Calu3 (cell line): ENCODE measurements at regions not wholly inside any gene's neighbourhood (a gene's known extent, or its start where the extent isn't known, plus 50 kb on each side); places are given as distances from the start of the nearest gene placed in this dataset.

Experiments
- BruUV-seq: library from RNA; stranded (reverse); fragments of 400-500 nt; replicated peaks from 2 replicates; lab custom pipeline; 2021; lab: Mats Ljungman, UMichigan
- CTCF ChIA-PET: fragments of 300-600 bp; sonication (Branson Sonifier 250); formaldehyde crosslinking; loops from one replicate; lab custom pipeline; 2022; ENCODE audit warnings: antibody characterized with exemption; lab: Charles Lee
- DNase-seq: peaks from one replicate; pipeline ENCODE4 v3.0.0; 2022
- H3K27ac Mint-ChIP-seq: one replicate; pipeline ENCODE4 v1.8.0; 2022; ENCODE audit warnings: mixed read lengths; ENCODE audit not compliant: unreplicated experiment
- H3K27me3 Mint-ChIP-seq: one replicate; pipeline ENCODE4 v1.8.0; 2022; ENCODE audit warnings: mixed read lengths; ENCODE audit not compliant: unreplicated experiment
- H3K36me3 Mint-ChIP-seq: one replicate; pipeline ENCODE4 v1.8.0; 2022; ENCODE audit warnings: mild to moderate bottlenecking, moderate library complexity, mixed read lengths; ENCODE audit not compliant: insufficient read depth, unreplicated experiment
- H3K4me1 Mint-ChIP-seq: one replicate; pipeline ENCODE4 v1.8.0; 2022; ENCODE audit warnings: mild to moderate bottlenecking, low read depth, mixed read lengths; ENCODE audit not compliant: unreplicated experiment
- H3K4me3 Mint-ChIP-seq: one replicate; pipeline ENCODE4 v1.8.0; 2022; ENCODE audit warnings: mild to moderate bottlenecking, low read depth, moderate library complexity, mixed read lengths; ENCODE audit not compliant: unreplicated experiment
- H3K9me3 Mint-ChIP-seq: one replicate; pipeline ENCODE4 v1.8.0; 2022; ENCODE audit warnings: low read depth, mixed read lengths; ENCODE audit not compliant: unreplicated experiment
- intact Hi-C: fragments of 100-400 bp; cut with micrococcal nuclease; formaldehyde crosslinking; loops from one replicate; pipeline ENCODE4 v1.10.0; 2022; ENCODE audit not compliant: unreplicated experiment
- TF ChIP-seq, protein P1 (sequence below): fragments of 200-600 bp; IDR thresholded peaks from one replicate; pipeline ENCODE4 v1.8.0; 2022; ENCODE audit warnings: antibody characterized with exemption; ENCODE audit not compliant: unreplicated experiment

DNA sequence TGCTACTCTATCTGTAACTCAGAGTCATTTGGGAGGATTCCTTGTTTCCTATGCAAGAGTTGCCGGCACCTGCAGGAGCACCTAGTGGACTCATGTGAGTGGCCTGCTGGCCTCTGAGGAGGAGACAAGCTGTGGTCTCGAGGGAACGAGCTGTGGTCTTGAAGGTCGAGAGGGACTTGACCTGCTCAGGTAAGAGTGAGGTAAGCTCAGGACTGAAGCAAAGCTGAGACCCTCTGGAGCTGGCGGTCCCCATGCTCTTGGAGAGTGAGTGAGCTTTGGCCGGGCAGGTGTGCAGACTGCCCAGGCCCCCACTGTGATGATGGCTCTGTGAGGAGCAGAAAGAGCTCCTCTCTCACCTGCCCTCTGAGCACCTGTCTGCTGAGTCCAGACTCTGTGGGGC is 214.3 kb downstream of the MYLK4 start:
- TF ChIP-seq, protein P1, sequence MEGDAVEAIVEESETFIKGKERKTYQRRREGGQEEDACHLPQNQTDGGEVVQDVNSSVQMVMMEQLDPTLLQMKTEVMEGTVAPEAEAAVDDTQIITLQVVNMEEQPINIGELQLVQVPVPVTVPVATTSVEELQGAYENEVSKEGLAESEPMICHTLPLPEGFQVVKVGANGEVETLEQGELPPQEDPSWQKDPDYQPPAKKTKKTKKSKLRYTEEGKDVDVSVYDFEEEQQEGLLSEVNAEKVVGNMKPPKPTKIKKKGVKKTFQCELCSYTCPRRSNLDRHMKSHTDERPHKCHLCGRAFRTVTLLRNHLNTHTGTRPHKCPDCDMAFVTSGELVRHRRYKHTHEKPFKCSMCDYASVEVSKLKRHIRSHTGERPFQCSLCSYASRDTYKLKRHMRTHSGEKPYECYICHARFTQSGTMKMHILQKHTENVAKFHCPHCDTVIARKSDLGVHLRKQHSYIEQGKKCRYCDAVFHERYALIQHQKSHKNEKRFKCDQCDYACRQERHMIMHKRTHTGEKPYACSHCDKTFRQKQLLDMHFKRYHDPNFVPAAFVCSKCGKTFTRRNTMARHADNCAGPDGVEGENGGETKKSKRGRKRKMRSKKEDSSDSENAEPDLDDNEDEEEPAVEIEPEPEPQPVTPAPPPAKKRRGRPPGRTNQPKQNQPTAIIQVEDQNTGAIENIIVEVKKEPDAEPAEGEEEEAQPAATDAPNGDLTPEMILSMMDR, result no peak
- no peak for DNase-seq
- CTCF ChIA-PET, result no interaction called here
- Mint-ChIP-seq H3K27ac (no peak overlapping the region), H3K4me3 (no peak overlapping the region), H3K36me3 (no peaks in the 10 kb centered on the region), H3K4me1 (peaks cover 20% of the 10 kb centered on the region), H3K9me3 (peaks cover 2% of the 10 kb centered on the region), H3K27me3 (peaks cover 13% of the 10 kb centered on the region)
- BruUV-seq, result no TSS peak
- intact Hi-C loops, result no loop called here

DNA sequence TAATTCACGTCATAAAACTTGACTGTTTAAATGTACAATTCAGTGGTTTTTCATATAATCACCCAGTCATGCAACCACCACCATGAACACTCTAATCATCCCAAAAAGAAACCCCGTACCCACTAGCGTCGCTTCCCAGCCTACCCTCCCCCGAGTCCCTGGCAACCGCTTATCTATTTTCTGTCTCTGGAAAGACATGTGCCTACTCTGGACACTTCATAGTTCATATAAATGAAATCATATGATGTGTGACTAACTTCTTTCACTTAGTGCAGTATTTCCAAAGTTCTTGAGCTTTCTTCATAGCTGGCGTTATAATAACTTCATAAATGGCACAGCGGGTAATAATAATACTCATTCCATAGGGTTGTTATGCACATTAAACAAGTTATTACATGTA is 215.2 kb downstream of the MYLK4 start:
- no TSS peak for BruUV-seq
- Mint-ChIP-seq H3K36me3 (no peaks in the 10 kb centered on the region), H3K27me3 (peaks cover 13% of the 10 kb centered on the region), H3K4me1 (peaks cover 12% of the 10 kb centered on the region), H3K9me3 (peaks cover 6% of the 10 kb centered on the region), H3K4me3 (no peak overlapping the region), H3K27ac (no peak overlapping the region)
- TF ChIP-seq, protein P1, result no peak
- DNase-seq, result no peak
- CTCF ChIA-PET, result no interaction called here
- intact Hi-C loops, result no loop called here

DNA sequence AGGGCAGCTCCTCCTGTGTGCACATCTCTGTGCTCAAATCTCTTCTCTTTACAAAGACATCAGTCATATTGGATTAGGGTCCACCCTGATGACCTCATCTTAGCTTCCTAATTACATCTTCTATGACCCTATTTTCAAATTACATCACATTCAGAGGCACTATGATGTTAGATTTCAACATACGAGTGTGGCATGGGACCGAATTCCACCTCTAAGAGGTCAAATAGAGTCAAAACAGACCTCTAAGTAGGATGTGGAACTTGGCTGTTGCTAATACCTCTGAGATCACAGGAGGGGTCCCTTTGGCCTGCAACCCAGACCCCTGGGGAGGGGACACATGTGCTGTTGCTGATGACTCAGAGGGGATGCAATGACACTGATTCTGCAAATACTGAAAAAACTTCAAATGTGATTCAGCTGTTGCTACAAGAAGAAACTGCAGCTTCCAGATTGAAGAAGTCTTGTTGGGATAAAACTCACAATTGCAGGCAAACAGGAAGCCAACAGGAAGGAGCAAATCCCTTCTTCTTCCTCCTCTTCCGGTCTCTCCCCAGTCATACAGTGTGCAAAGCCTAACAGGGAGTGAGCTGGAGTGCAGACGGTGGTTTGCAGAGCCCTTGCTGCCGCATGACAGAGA is 216.2 kb downstream of the MYLK4 start:
- TF ChIP-seq, protein P1, result no peak
- no TSS peak for BruUV-seq
- Mint-ChIP-seq H3K27me3 (peaks cover 13% of the 10 kb centered on the region), H3K9me3 (peaks cover 8% of the 10 kb centered on the region), H3K4me1 (peaks cover 8% of the 10 kb centered on the region), H3K27ac (no peak overlapping the region), H3K4me3 (no peak overlapping the region), H3K36me3 (no peaks in the 10 kb centered on the region)
- intact Hi-C loops, result no loop called here
- no peak for DNase-seq
- CTCF ChIA-PET, result no interaction called here

DNA sequence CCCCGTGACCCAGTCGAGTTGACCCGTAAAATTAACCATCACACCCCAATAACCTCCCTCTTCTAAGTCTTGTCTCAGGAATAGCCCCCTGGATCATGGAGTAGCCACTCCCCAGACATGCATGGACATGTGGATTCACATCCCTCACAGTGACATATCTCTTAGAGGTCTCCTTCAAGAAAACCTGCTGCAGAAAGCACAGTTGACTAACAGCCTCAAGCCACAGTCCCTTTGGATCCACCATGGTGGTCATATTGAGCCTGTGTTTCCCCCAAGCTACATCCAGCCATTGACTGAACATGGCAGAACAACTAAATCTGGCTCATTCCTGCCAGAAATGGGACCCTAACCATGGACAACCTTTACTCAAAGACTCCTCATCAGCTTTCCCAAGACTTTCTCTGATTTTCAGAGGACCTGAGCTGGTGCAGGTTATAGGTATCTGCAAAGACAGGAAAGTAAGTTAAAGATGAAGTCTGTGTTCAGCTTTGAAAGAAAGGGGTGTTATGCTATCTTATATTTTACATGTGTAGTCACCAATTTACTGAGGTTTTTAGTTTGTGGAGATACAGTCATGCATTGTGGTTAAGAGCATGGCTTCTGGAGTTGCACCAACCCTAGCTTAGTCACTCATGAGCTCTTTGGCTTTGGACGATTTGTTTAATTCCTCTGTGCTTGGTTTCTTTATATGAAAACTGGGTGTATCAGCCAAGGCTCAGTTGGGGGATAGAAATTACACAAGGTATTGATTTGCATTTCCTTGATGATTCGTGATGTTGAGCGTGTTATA is 219.1 kb downstream of the MYLK4 start:
- Mint-ChIP-seq H3K9me3 (peaks cover 7% of the 10 kb centered on the region), H3K36me3 (no peaks in the 10 kb centered on the region), H3K4me1 (no peaks in the 10 kb centered on the region), H3K27me3 (no peaks in the 10 kb centered on the region), H3K4me3 (no peak overlapping the region), H3K27ac (no peak overlapping the region)
- BruUV-seq, result no TSS peak
- no peak for DNase-seq
- TF ChIP-seq, protein P1, result no peak
- CTCF ChIA-PET, result interaction anchor here (0.8 kb wide), 1 partner anchor 14 kb away, joined by 3 read pairs; no protein-coding TSS in a partner anchor
- intact Hi-C loops, result no loop called here
